Erythroblast (primary cell): ENCODE measurements at regions not wholly inside any gene's neighbourhood (a gene's known extent, or its start where the extent isn't known, plus 50 kb on each side); places are given as distances from the start of the nearest gene placed in this dataset.

ENCODE experiments used
- GATA1 ChIP-seq: IDR thresholded peaks from 2 replicates; pipeline ENCODE4 v1.6.1; 2011; ENCODE audit warnings: low read depth, mild to moderate bottlenecking, control low read depth, low read length, moderate library complexity
- POLR2A ChIP-seq: IDR thresholded peaks from 2 replicates; pipeline ENCODE4 v1.6.1; 2011; ENCODE audit warnings: mild to moderate bottlenecking, low read length

DNA sequence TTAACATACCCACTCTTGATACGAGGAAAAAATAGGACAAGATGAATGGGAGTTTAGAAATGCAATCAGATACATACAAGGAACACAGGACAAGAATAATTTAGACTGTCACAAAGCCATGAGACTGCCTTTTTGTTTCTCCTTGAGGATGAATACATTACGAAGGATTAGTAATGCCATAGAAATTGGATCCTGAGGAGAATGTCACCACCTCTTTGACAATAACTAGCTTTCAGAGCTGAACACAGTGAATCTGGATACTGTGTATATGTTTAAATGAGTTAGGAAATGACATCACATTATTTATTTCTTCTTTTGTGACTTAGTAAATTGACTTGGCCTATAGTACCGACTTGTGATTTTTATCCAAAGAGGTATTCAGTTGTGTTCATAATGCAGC is 596.3 kb upstream of the CNTNAP2 start:
- TF ChIP-seq POLR2A (no peak), GATA1 (no peak)
